K562 (cell line): ENCODE measurements at regions not wholly inside any gene's neighbourhood (a gene's known extent, or its start where the extent isn't known, plus 50 kb on each side); places are given as distances from the start of the nearest gene placed in this dataset.
A peak's percentile ranks its signal among the peaks of the same experiment; 100 is the strongest.

Experiments
- ATAC-seq: fragments of 200-7000 bp; cut with Tn5 transposase; 3 replicates; pipeline ENCODE4 v1.9.1; 2020; ENCODE audit warnings: moderate library complexity
- BruUV-seq: library from RNA; stranded (reverse); fragments of 400-500 nt; replicated peaks from 2 replicates; lab custom pipeline; 2021; lab: Mats Ljungman, UMichigan
- CTCF ChIA-PET: fragments of 300-600 bp; formaldehyde crosslinking; extraction: SDS; loops from one replicate; lab custom pipeline; 2021; ENCODE audit warnings: low intra/inter-chr PET ratio; lab: Yijun Ruan, JAX
- POLR2A ChIA-PET: fragments of 300-600, 350-650 bp; sonication (Branson Sonifier 250); formaldehyde crosslinking; extraction: SDS; loops from one replicate; lab custom pipeline; 2021; ENCODE audit warnings: antibody characterized with exemption, inconsistent platforms; lab: Yijun Ruan, JAX
- DNase-seq, 4 experiments: peaks; one replicate each; pipeline versions ENCODE4 v3.0.0 to v3.0.0-alpha.2; 2011 to 2018; ENCODE audit warnings: low spot score in 3 of 4, mixed read lengths in 3 of 4; ENCODE audit errors: extremely low read depth in 1 of 4
- FAIRE-seq: peaks from 2 replicates; lab custom pipeline; 2011; peaks lifted over from hg19 to GRCh38; lab: Jason Lieb, UNC
- H2AFZ ChIP-seq: 2 replicates; pipeline ENCODE4 v1.6.0; 2011; ENCODE audit warnings: low read depth, low read length, control low read depth, inconsistent platforms
- H3K27ac ChIP-seq: fragments of 200-600 bp; 3 replicates; pipeline ENCODE4 v1.8.0; 2011; ENCODE audit warnings: low read depth, mild to moderate bottlenecking, control low read depth, inconsistent platforms, low read length, moderate library complexity, mixed read lengths; ENCODE audit errors: extremely low read depth
- H3K27me3 ChIP-seq, 2 experiments: fragments of 300-600 bp in 1 of 2; 2 replicates in 1 of 2; 3 replicates in 1 of 2; pipeline versions ENCODE4 v1.6.0 to v1.8.0; 2011; ENCODE audit warnings: inconsistent platforms in 2 of 2, low read length in 2 of 2, mild to moderate bottlenecking in 1 of 2, mixed read lengths in 1 of 2, moderate library complexity in 1 of 2; ENCODE audit not compliant: control insufficient read depth in 2 of 2, insufficient read depth in 2 of 2
- H3K36me3 ChIP-seq: fragments of 300-600 bp; 3 replicates; pipeline ENCODE4 v1.8.0; 2011; ENCODE audit warnings: mild to moderate bottlenecking, low read length, inconsistent platforms; ENCODE audit not compliant: control insufficient read depth, insufficient read depth
- H3K4me1 ChIP-seq, 2 experiments: fragments of 200-600 bp in 1 of 2; replicated peaks in 1 of 2; 2 replicates in 1 of 2; 3 replicates in 1 of 2; pipeline versions ENCODE4 v1.5.1 to v1.8.0; 2011; ENCODE audit warnings: inconsistent platforms in 2 of 2, low read length in 2 of 2, mild to moderate bottlenecking in 1 of 2, mixed read lengths in 1 of 2, moderate library complexity in 1 of 2; ENCODE audit not compliant: control insufficient read depth in 2 of 2, insufficient read depth in 2 of 2
- H3K4me2 ChIP-seq: 2 replicates; pipeline ENCODE4 v1.6.1; 2011; ENCODE audit warnings: low read length, control low read depth, inconsistent platforms, mixed read lengths; ENCODE audit not compliant: insufficient read depth
- H3K4me3 ChIP-seq: fragments of 200-600 bp; sonication (generic), shearing (Covaris generic); 2 replicates; pipeline ENCODE4 v1.5.1; 2016; ENCODE audit warnings: control low read depth, inconsistent platforms
- H3K79me2 ChIP-seq: fragments of 200-600 bp; 3 replicates; pipeline ENCODE4 v1.8.0; 2011; ENCODE audit warnings: low read length, inconsistent platforms; ENCODE audit not compliant: control insufficient read depth, insufficient read depth
- H3K9ac ChIP-seq, 2 experiments: 2 replicates each; pipeline versions ENCODE4 v1.6.0 to v1.6.1; 2011; ENCODE audit warnings: low read depth in 2 of 2, low read length in 2 of 2, control low read depth in 1 of 2, inconsistent platforms in 1 of 2, mild to moderate bottlenecking in 1 of 2, mixed read lengths in 1 of 2; ENCODE audit not compliant: insufficient read depth in 1 of 2
- H3K9me1 ChIP-seq: one replicate; pipeline ENCODE4 v1.6.0; 2011; ENCODE audit warnings: inconsistent platforms, mild to moderate bottlenecking, low read length, moderate library complexity; ENCODE audit not compliant: control insufficient read depth, insufficient read depth
- H3K9me3 ChIP-seq: replicated peaks from 2 replicates; pipeline ENCODE4 v1.5.1; 2011; ENCODE audit warnings: low read depth, low read length, inconsistent platforms; ENCODE audit not compliant: control insufficient read depth, insufficient read depth
- H4K20me1 ChIP-seq: replicated peaks from 2 replicates; pipeline ENCODE4 v1.6.1; 2011; ENCODE audit warnings: low read length, inconsistent platforms, mixed read lengths; ENCODE audit not compliant: control insufficient read depth, insufficient read depth
- C11orf30 ChIP-seq: fragments of 450-650 bp; IDR thresholded peaks from 2 replicates; pipeline ENCODE4 v1.6.1; 2016; ENCODE audit warnings: low read depth, mild to moderate bottlenecking
- KLF13 ChIP-seq: fragments of 450-650 bp; IDR thresholded peaks from 2 replicates; pipeline ENCODE4 v1.6.1; 2016; ENCODE audit warnings: missing genetic modification characterization, low read depth, mild to moderate bottlenecking, missing compliant biosample characterization, moderate library complexity, borderline replicate concordance
- KLF16 ChIP-seq: IDR thresholded peaks from 2 replicates; pipeline ENCODE4 v1.6.1; 2016; ENCODE audit warnings: antibody characterized with exemption
- MCM3 ChIP-seq: fragments of 450-650 bp; IDR thresholded peaks from 2 replicates; pipeline ENCODE4 v1.6.1; 2016
- WGBS: fragments of 100-300 bp; shearing (Covaris generic); methylation state at CpG from one replicate; pipeline ENCODE4 v1.1.6; 2016; ENCODE audit warnings: low coverage, mixed read lengths; ENCODE audit not compliant: insufficient coverage; ENCODE audit errors: missing lambda C conversion rate; 5-methylcytosine and 5-hydroxymethylcytosine counted together
- in situ Hi-C: fragments of 300-500 bp; cut with MboI; formaldehyde crosslinking; loops from 4 replicates; pipeline ENCODE4 v1.15.0; 2018; ENCODE audit warnings: inconsistent platforms, mixed read lengths
- intact Hi-C: fragments of 100-400 bp; cut with micrococcal nuclease; formaldehyde crosslinking; loops from 2 replicates; pipeline ENCODE4 v1.14.2; 2022
- TF ChIP-seq, protein P1 (sequence below): fragments of 250-450 bp; sonication (Bioruptor Pico); IDR thresholded peaks from 2 replicates; pipeline ENCODE4 v1.6.1; 2021; ENCODE audit warnings: mild to moderate bottlenecking
- TF ChIP-seq, protein P2 (sequence below): fragments of 250-450 bp; sonication (Bioruptor Pico); IDR thresholded peaks from 2 replicates; pipeline ENCODE4 v1.5.0; 2021; ENCODE audit warnings: mild to moderate bottlenecking, borderline replicate concordance

DNA sequence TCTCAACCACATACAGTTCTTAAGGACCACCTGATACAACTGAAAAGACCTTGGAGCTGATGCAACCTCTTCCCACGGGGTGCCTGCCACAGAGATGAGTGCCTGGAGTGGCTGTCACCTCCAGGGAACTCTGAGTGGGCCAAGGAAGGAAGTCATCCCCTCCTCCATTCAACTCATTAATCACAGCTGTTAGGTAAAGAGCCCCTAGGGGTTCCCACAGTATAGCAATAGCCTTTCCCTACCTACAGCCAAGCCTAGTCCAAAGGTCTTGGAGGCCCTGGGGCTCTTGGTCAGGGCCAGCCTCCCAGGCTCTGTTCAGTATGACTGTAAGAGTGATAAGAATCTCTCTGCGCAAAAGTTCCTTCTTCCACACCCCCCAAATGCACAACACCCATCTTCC, 70.4 kb upstream of the NFE2L3 start (continued):
- TF ChIP-seq, protein P1, sequence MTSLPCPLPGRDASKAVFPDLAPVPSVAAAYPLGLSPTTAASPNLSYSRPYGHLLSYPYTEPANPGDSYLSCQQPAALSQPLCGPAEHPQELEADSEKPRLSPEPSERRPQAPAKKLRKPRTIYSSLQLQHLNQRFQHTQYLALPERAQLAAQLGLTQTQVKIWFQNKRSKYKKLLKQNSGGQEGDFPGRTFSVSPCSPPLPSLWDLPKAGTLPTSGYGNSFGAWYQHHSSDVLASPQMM (CRISPR knock-in tag), result no peak
- TF ChIP-seq MCM3 (no peak), C11orf30 (no peak), KLF13 (tag) (no peak)

DNA sequence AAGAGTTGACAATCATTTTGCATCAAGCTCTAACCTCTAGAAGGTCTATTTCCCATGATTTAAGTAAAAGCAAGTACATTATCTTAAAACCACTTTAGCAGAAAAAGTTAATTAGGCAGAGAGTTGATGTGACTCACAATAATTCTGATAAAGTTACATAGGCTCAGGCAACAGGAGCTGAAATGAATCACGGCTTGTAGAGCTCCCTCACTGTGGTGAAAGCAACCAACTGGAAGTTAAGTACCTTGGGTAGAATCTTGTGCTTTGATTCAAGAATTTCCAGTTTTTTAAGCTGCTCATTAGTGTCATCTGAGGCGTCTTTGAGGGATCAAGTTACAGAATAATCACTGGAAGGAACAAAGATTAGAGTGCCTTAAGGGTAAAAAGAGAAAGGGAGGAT, 68.9 kb upstream of the NFE2L3 start:
- H3K36me3 ChIP-seq, result no peaks in the 10 kb centered on the region
- H3K79me2 ChIP-seq, result no peaks in the 10 kb centered on the region
- intact Hi-C loops, result no loop called here
- H3K4me3 ChIP-seq, result no peak overlapping the region
- H3K9ac ChIP-seq, result no peak overlapping the region
- H3K9me3 ChIP-seq, result no peaks in the 10 kb centered on the region
- no peak overlapping the region for H2AFZ ChIP-seq
- FAIRE-seq, result no peak
- in situ Hi-C loops, result loop anchor here (25.0 kb wide), 2 partner anchors 579 to 1079 kb away; partner anchors contain the start of genes HOXA10, HOXA3, HOXA7 and HOXA9
- POLR2A ChIA-PET, result interaction anchor here (0.7 to 1.2 kb wide), 4 partner anchors 13 to 186 kb away, joined by 3 to 5 read pairs (median 3); no protein-coding TSS in a partner anchor
- no peak overlapping the region for H3K4me2 ChIP-seq
- CTCF ChIA-PET, result interaction anchor here (0.8 kb wide), 1 partner anchor 237 kb away, joined by 3 read pairs; no protein-coding TSS in a partner anchor
- no peak overlapping the region for H3K27ac ChIP-seq
- 0% methylated on average over 2 of the region's 2 CpGs for WGBS
- no peaks in the 10 kb centered on the region for H3K9me1 ChIP-seq
- no peak for DNase-seq
- no peaks in the 10 kb centered on the region for H4K20me1 ChIP-seq
- peaks cover 3 to 4% of the 10 kb centered on the region in 2 experiments; a peak in 4 of 5 replicates for H3K4me1 ChIP-seq
- BruUV-seq, result no TSS peak
- H3K27me3 ChIP-seq, result peaks cover 9 to 20% of the 10 kb centered on the region in 2 experiments; a peak in 3 of 5 replicates
- no peak for TF ChIP-seq KLF16
- TF ChIP-seq, protein P2, sequence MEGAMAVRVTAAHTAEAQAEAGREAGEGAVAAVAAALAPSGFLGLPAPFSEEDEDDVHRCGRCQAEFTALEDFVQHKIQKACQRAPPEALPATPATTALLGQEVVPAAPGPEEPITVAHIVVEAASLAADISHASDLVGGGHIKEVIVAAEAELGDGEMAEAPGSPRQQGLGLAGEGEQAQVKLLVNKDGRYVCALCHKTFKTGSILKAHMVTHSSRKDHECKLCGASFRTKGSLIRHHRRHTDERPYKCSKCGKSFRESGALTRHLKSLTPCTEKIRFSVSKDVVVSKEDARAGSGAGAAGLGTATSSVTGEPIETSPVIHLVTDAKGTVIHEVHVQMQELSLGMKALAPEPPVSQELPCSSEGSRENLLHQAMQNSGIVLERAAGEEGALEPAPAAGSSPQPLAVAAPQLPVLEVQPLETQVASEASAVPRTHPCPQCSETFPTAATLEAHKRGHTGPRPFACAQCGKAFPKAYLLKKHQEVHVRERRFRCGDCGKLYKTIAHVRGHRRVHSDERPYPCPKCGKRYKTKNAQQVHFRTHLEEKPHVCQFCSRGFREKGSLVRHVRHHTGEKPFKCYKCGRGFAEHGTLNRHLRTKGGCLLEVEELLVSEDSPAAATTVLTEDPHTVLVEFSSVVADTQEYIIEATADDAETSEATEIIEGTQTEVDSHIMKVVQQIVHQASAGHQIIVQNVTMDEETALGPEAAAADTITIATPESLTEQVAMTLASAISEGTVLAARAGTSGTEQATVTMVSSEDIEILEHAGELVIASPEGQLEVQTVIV (CRISPR knock-in tag), result 0 out of 2 replicates have a peak, but pooled peaks have one; percentile 38
- no peak for ATAC-seq
